ENCODE measurements at regions not wholly inside any gene's neighbourhood (a gene's known extent, or its start where the extent isn't known, plus 50 kb on each side); places are given as distances from the start of the nearest gene placed in this dataset.

GRCh38 chr15:79373113-79373512 is 59.0 kb upstream of the MINAR1 start:
- CTCF ChIA-PET = interaction anchor here (0.6 to 1.1 kb wide), 2 partner anchors 10 to 219 kb away, joined by 4 read pairs; no protein-coding TSS in a partner anchor
- H3K4me3 Mint-ChIP-seq (ENCODE audit: unreplicated experiment) = no peak overlapping the region

GRCh38 chr15:79373728-79374127 is 58.4 kb upstream of the MINAR1 start:
- H3K36me3 Mint-ChIP-seq (ENCODE audit: insufficient read depth, unreplicated experiment) = no peaks in the 10 kb centered on the region
- DNase-seq (ENCODE audit: unreplicated experiment) = no peak
- POLR2A ChIA-PET = no interaction called here
- intact Hi-C loops (cut with micrococcal nuclease) = no loop called here
- H3K4me3 Mint-ChIP-seq (ENCODE audit: unreplicated experiment) = no peak overlapping the region
- no TSS peak for BruUV-seq (replicated peaks)
- CTCF ChIA-PET = interaction anchor here (1.1 kb wide), 1 partner anchor 10 kb away, joined by 4 read pairs; no protein-coding TSS in a partner anchor
- no peaks in the 10 kb centered on the region for H3K9me3 Mint-ChIP-seq (ENCODE audit: unreplicated experiment)
- H3K27me3 Mint-ChIP-seq (ENCODE audit: insufficient read depth, unreplicated experiment) = no peaks in the 10 kb centered on the region
- H3K27ac Mint-ChIP-seq (ENCODE audit: low read depth, unreplicated experiment) = no peak overlapping the region
- TF ChIP-seq CTCF (IDR thresholded peaks at IDR 0.05; ENCODE audit: unreplicated experiment) = no peak
- no peaks in the 10 kb centered on the region for H3K4me1 Mint-ChIP-seq (ENCODE audit: insufficient read depth, unreplicated experiment)

More at GRCh38 chr15:79373113-79373512, 59.0 kb upstream of the MINAR1 start:
- intact Hi-C loops (cut with micrococcal nuclease) = no loop called here
- no peak for DNase-seq (ENCODE audit: unreplicated experiment)
- Mint-ChIP-seq H3K27me3 (ENCODE audit: insufficient read depth, unreplicated experiment) (no peaks in the 10 kb centered on the region), H3K36me3 (ENCODE audit: insufficient read depth, unreplicated experiment) (no peaks in the 10 kb centered on the region), H3K27ac (ENCODE audit: low read depth, unreplicated experiment) (no peak overlapping the region), H3K4me1 (ENCODE audit: insufficient read depth, unreplicated experiment) (no peaks in the 10 kb centered on the region), H3K9me3 (ENCODE audit: unreplicated experiment) (no peaks in the 10 kb centered on the region)
- no peak for TF ChIP-seq CTCF (IDR thresholded peaks at IDR 0.05; ENCODE audit: unreplicated experiment)
- POLR2A ChIA-PET = no interaction called here
- no TSS peak for BruUV-seq (replicated peaks)

GRCh38 chr15:79376383-79376782 is 55.8 kb upstream of the MINAR1 start:
- intact Hi-C loops (cut with micrococcal nuclease) = no loop called here
- DNase-seq (ENCODE audit: unreplicated experiment) = no peak
- Mint-ChIP-seq H3K27ac (ENCODE audit: low read depth, unreplicated experiment) (no peak overlapping the region), H3K27me3 (ENCODE audit: insufficient read depth, unreplicated experiment) (no peaks in the 10 kb centered on the region), H3K36me3 (ENCODE audit: insufficient read depth, unreplicated experiment) (no peaks in the 10 kb centered on the region), H3K4me1 (ENCODE audit: insufficient read depth, unreplicated experiment) (no peaks in the 10 kb centered on the region), H3K9me3 (ENCODE audit: unreplicated experiment) (no peaks in the 10 kb centered on the region), H3K4me3 (ENCODE audit: unreplicated experiment) (no peak overlapping the region)
- no peak for TF ChIP-seq CTCF (IDR thresholded peaks at IDR 0.05; ENCODE audit: unreplicated experiment)
- CTCF ChIA-PET = interaction anchor here (0.7 kb wide), 1 partner anchor 20 kb away, joined by 3 read pairs; no protein-coding TSS in a partner anchor
- POLR2A ChIA-PET = interaction anchor here (0.7 to 1.0 kb wide), 2 partner anchors 11 to 41 kb away, joined by 3 to 4 read pairs; no protein-coding TSS in a partner anchor
- BruUV-seq (replicated peaks) = no TSS peak

GRCh38 chr15:79378394-79379109 is 53.6 kb upstream of the MINAR1 start:
- no peak for DNase-seq (ENCODE audit: unreplicated experiment)
- Mint-ChIP-seq H3K4me3 (ENCODE audit: unreplicated experiment) (no peak overlapping the region), H3K36me3 (ENCODE audit: insufficient read depth, unreplicated experiment) (no peaks in the 10 kb centered on the region), H3K9me3 (ENCODE audit: unreplicated experiment) (no peaks in the 10 kb centered on the region), H3K27ac (ENCODE audit: low read depth, unreplicated experiment) (no peak overlapping the region), H3K27me3 (ENCODE audit: insufficient read depth, unreplicated experiment) (no peaks in the 10 kb centered on the region), H3K4me1 (ENCODE audit: insufficient read depth, unreplicated experiment) (no peaks in the 10 kb centered on the region)
- intact Hi-C loops (cut with micrococcal nuclease) = no loop called here
- POLR2A ChIA-PET = no interaction called here
- TF ChIP-seq CTCF (IDR thresholded peaks at IDR 0.05; ENCODE audit: unreplicated experiment) = no peak
- CTCF ChIA-PET = interaction anchor here (1.4 to 6.6 kb wide), 6 partner anchors 10 to 931 kb away, joined by 4 to 151 read pairs (median 10); no protein-coding TSS in a partner anchor
- BruUV-seq (replicated peaks) = no TSS peak

All from MCF 10A (cell line).